ENCODE measurements at regions not wholly inside any gene's neighbourhood (a gene's known extent, or its start where the extent isn't known, plus 50 kb on each side); places are given as distances from the start of the nearest gene placed in this dataset.

- Histone ChIP-seq H3K4me3 (no peak overlapping the region), H3K4me2 (no peak overlapping the region), H3K4me1 (no peaks in the 10 kb centered on the region), H3K27ac (no peak overlapping the region), H3K9me3 (no peaks in the 10 kb centered on the region)
- 71% methylated on average over 3 of the region's 3 CpGs for WGBS (ENCODE audit: missing lambda C conversion rate)
- FAIRE-seq = no peak
- TF ChIP-seq ESRRA (IDR thresholded peaks at IDR 0.05; ENCODE audit: borderline replicate concordance, low read length) = no peak
- no peak for TF ChIP-seq HEYL (CRISPR knock-in tag; IDR thresholded peaks at IDR 0.05)
- TF ChIP-seq CHD2 (IDR thresholded peaks at IDR 0.05; ENCODE audit: low read length, partially characterized antibody) = no peak
- TF ChIP-seq RAD21 (conservative IDR thresholded peaks at IDR 0.05 in 1 of 2, IDR thresholded peaks at IDR 0.05 in 1 of 2) = no peak
- no peak for TF ChIP-seq HMGXB4 (CRISPR knock-in tag; IDR thresholded peaks at IDR 0.05; ENCODE audit: borderline replicate concordance)
- TF ChIP-seq, protein P1, sequence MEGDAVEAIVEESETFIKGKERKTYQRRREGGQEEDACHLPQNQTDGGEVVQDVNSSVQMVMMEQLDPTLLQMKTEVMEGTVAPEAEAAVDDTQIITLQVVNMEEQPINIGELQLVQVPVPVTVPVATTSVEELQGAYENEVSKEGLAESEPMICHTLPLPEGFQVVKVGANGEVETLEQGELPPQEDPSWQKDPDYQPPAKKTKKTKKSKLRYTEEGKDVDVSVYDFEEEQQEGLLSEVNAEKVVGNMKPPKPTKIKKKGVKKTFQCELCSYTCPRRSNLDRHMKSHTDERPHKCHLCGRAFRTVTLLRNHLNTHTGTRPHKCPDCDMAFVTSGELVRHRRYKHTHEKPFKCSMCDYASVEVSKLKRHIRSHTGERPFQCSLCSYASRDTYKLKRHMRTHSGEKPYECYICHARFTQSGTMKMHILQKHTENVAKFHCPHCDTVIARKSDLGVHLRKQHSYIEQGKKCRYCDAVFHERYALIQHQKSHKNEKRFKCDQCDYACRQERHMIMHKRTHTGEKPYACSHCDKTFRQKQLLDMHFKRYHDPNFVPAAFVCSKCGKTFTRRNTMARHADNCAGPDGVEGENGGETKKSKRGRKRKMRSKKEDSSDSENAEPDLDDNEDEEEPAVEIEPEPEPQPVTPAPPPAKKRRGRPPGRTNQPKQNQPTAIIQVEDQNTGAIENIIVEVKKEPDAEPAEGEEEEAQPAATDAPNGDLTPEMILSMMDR (IDR thresholded peaks at IDR 0.05) = no peak
- TF ChIP-seq RNF2 (IDR thresholded peaks at IDR 0.05; ENCODE audit: borderline replicate concordance, low read depth) = no peak
- no peak for TF ChIP-seq HES2 (IDR thresholded peaks at IDR 0.05)
- no peak for TF ChIP-seq TP53 (CRISPR knock-in tag; IDR thresholded peaks at IDR 0.05)
- CTCF ChIA-PET = no interaction called here
- no peak for DNase-seq (ENCODE audit: low read depth in 1 of 2, low spot score in 1 of 2)
- POLR2A ChIA-PET = no interaction called here
- no peak for ATAC-seq
These were observed 72.1 kb upstream of the HDGFL1 start for GRCh38 chr6:22497276-22497675.

- DNase-seq (ENCODE audit: low read depth in 1 of 2, low spot score in 1 of 2) = no peak
- H3K4me2 ChIP-seq = no peak overlapping the region
- ChIA-PET POLR2A (no interaction called here), CTCF (no interaction called here)
- H3K27ac ChIP-seq = no peak overlapping the region
- no peak for ATAC-seq
- H3K4me1 ChIP-seq = no peaks in the 10 kb centered on the region
- no peaks in the 10 kb centered on the region for H3K9me3 ChIP-seq
- no peak overlapping the region for H3K4me3 ChIP-seq
- TF ChIP-seq EP300 (IDR thresholded peaks at IDR 0.05) = no peak
- no peak for TF ChIP-seq PHF8 (IDR thresholded peaks at IDR 0.05; ENCODE audit: borderline replicate concordance, low read depth)
- no peak for TF ChIP-seq CBX2 (IDR thresholded peaks at IDR 0.05; ENCODE audit: borderline replicate concordance, low read depth)
- TF ChIP-seq, protein P1 (IDR thresholded peaks at IDR 0.05) = no peak
- TF ChIP-seq, protein P2, sequence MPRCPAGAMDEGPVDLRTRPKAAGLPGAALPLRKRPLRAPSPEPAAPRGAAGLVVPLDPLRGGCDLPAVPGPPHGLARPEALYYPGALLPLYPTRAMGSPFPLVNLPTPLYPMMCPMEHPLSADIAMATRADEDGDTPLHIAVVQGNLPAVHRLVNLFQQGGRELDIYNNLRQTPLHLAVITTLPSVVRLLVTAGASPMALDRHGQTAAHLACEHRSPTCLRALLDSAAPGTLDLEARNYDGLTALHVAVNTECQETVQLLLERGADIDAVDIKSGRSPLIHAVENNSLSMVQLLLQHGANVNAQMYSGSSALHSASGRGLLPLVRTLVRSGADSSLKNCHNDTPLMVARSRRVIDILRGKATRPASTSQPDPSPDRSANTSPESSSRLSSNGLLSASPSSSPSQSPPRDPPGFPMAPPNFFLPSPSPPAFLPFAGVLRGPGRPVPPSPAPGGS (IDR thresholded peaks at IDR 0.05) = no peak
- TF ChIP-seq HDAC2 (IDR thresholded peaks at IDR 0.05) = no peak
- TF ChIP-seq, protein P3, sequence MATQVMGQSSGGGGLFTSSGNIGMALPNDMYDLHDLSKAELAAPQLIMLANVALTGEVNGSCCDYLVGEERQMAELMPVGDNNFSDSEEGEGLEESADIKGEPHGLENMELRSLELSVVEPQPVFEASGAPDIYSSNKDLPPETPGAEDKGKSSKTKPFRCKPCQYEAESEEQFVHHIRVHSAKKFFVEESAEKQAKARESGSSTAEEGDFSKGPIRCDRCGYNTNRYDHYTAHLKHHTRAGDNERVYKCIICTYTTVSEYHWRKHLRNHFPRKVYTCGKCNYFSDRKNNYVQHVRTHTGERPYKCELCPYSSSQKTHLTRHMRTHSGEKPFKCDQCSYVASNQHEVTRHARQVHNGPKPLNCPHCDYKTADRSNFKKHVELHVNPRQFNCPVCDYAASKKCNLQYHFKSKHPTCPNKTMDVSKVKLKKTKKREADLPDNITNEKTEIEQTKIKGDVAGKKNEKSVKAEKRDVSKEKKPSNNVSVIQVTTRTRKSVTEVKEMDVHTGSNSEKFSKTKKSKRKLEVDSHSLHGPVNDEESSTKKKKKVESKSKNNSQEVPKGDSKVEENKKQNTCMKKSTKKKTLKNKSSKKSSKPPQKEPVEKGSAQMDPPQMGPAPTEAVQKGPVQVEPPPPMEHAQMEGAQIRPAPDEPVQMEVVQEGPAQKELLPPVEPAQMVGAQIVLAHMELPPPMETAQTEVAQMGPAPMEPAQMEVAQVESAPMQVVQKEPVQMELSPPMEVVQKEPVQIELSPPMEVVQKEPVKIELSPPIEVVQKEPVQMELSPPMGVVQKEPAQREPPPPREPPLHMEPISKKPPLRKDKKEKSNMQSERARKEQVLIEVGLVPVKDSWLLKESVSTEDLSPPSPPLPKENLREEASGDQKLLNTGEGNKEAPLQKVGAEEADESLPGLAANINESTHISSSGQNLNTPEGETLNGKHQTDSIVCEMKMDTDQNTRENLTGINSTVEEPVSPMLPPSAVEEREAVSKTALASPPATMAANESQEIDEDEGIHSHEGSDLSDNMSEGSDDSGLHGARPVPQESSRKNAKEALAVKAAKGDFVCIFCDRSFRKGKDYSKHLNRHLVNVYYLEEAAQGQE (IDR thresholded peaks at IDR 0.05) = no peak
- TF ChIP-seq HOXA7 (CRISPR knock-in tag; IDR thresholded peaks at IDR 0.05) = no peak
- no peak for TF ChIP-seq GATA3 (IDR thresholded peaks at IDR 0.05; ENCODE audit: borderline replicate concordance)
- TF ChIP-seq MAFK (IDR thresholded peaks at IDR 0.05; ENCODE audit: partially characterized antibody) = no peak
- no peak for FAIRE-seq
These were observed 69.6 kb upstream of the HDGFL1 start for GRCh38 chr6:22499815-22500214.
